DND-41 (cell line): ENCODE measurements at regions not wholly inside any gene's neighbourhood (a gene's known extent, or its start where the extent isn't known, plus 50 kb on each side); places are given as distances from the start of the nearest gene placed in this dataset.

ENCODE experiments used
- ATAC-seq: fragments of 200-7000 bp; cut with Tn5 transposase; 3 replicates; pipeline ENCODE4 v1.9.1; 2021; ENCODE audit warnings: low read depth; ENCODE audit not compliant: insufficient read depth
- DNase-seq: peaks from one replicate; pipeline ENCODE4 v3.0.0-alpha.2; 2020
- H2AFZ ChIP-seq: 2 replicates; pipeline ENCODE4 v1.6.0; 2012; ENCODE audit warnings: low read depth, low read length
- H3K27ac ChIP-seq: 2 replicates; pipeline ENCODE4 v1.5.1; 2012; ENCODE audit warnings: low read length, inconsistent platforms
- H3K27me3 ChIP-seq: fragments of 200-600 bp; sonication (generic); 2 replicates; pipeline ENCODE4 v1.6.0; 2012; ENCODE audit warnings: low read length, mild to moderate bottlenecking, inconsistent platforms; ENCODE audit not compliant: insufficient read depth, poor library complexity
- H3K36me3 ChIP-seq: 2 replicates; pipeline ENCODE4 v1.5.1; 2012; ENCODE audit warnings: low read length, inconsistent platforms; ENCODE audit not compliant: insufficient read depth
- H3K4me1 ChIP-seq: 2 replicates; pipeline ENCODE4 v1.5.1; 2012; ENCODE audit warnings: mild to moderate bottlenecking, low read length; ENCODE audit not compliant: insufficient read depth
- H3K4me2 ChIP-seq: 2 replicates; pipeline ENCODE4 v1.6.0; 2012; ENCODE audit warnings: mild to moderate bottlenecking, moderate library complexity, low read length, inconsistent platforms; ENCODE audit not compliant: insufficient read depth
- H3K4me3 ChIP-seq, 2 experiments: fragments of 200-600 bp in 1 of 2; shearing (Covaris generic) in 1 of 2; 2 replicates each; pipeline ENCODE4 v1.5.1; 2012 to 2016; ENCODE audit warnings: inconsistent platforms in 2 of 2, low read length in 2 of 2, mild to moderate bottlenecking in 2 of 2, low read depth in 1 of 2, moderate library complexity in 1 of 2
- H3K79me2 ChIP-seq: 2 replicates; pipeline ENCODE4 v1.6.0; 2012; ENCODE audit warnings: low read length, inconsistent platforms; ENCODE audit not compliant: insufficient read depth
- H3K9ac ChIP-seq: 2 replicates; pipeline ENCODE4 v1.6.0; 2012; ENCODE audit warnings: low read depth, mild to moderate bottlenecking, inconsistent platforms, low read length, moderate library complexity
- H3K9me3 ChIP-seq: 2 replicates; pipeline ENCODE4 v1.5.1; 2012; ENCODE audit warnings: low read length, moderate library complexity, mild to moderate bottlenecking, inconsistent platforms; ENCODE audit not compliant: insufficient read depth, severe bottlenecking
- H4K20me1 ChIP-seq: 2 replicates; pipeline ENCODE4 v1.6.0; 2012; ENCODE audit warnings: low read length; ENCODE audit not compliant: insufficient read depth
- CTCF ChIP-seq: IDR thresholded peaks from 2 replicates; pipeline ENCODE4 v1.5.1; 2012; ENCODE audit warnings: borderline replicate concordance, low read length, moderate library complexity, mild to moderate bottlenecking; ENCODE audit not compliant: poor library complexity, severe bottlenecking; ENCODE audit errors: extremely low read depth
- EZH2 ChIP-seq: IDR thresholded peaks from 3 replicates; pipeline ENCODE4 v1.6.1; 2012; ENCODE audit warnings: borderline replicate concordance, low read depth, mild to moderate bottlenecking, moderate library complexity, low read length, inconsistent platforms; ENCODE audit not compliant: severe bottlenecking

- Histone ChIP-seq H2AFZ (no peak overlapping the region), H3K9me3 (no peaks in the 10 kb centered on the region), H3K27me3 (no peaks in the 10 kb centered on the region), H4K20me1 (no peaks in the 10 kb centered on the region), H3K27ac (no peak overlapping the region), H3K36me3 (no peaks in the 10 kb centered on the region), H3K9ac (no peak overlapping the region), H3K4me1 (no peaks in the 10 kb centered on the region), H3K4me3 (no peak overlapping the region), H3K79me2 (no peaks in the 10 kb centered on the region), H3K4me2 (no peak overlapping the region)
- TF ChIP-seq CTCF: no peak
- DNase-seq: no peak
- no peak for ATAC-seq
These were observed 98.2 kb upstream of the RASA1 start for GRCh38 chr5:87169300-87169991.

GRCh38 chr5:87170799-87171198, 96.9 kb upstream of the RASA1 start:
- ATAC-seq (no peak), DNase-seq (no peak)
- H3K4me2 ChIP-seq: no peak overlapping the region
- H3K9me3 ChIP-seq: no peaks in the 10 kb centered on the region
- H3K4me1 ChIP-seq: no peaks in the 10 kb centered on the region
- H2AFZ ChIP-seq: no peak overlapping the region
- H3K4me3 ChIP-seq: no peak overlapping the region
- TF ChIP-seq CTCF (no peak), EZH2 (no peak)
- no peak overlapping the region for H3K9ac ChIP-seq
- no peaks in the 10 kb centered on the region for H4K20me1 ChIP-seq
- H3K36me3 ChIP-seq: no peaks in the 10 kb centered on the region
- H3K27me3 ChIP-seq: no peaks in the 10 kb centered on the region
- H3K79me2 ChIP-seq: no peaks in the 10 kb centered on the region
- no peak overlapping the region for H3K27ac ChIP-seq

GRCh38 chr5:87182649-87183048, 85.0 kb upstream of the RASA1 start:
- Histone ChIP-seq H2AFZ (no peak overlapping the region), H4K20me1 (no peaks in the 10 kb centered on the region), H3K9me3 (no peaks in the 10 kb centered on the region), H3K9ac (no peak overlapping the region), H3K4me2 (no peak overlapping the region), H3K4me1 (no peaks in the 10 kb centered on the region), H3K27ac (no peak overlapping the region), H3K27me3 (peaks cover 7% of the 10 kb centered on the region), H3K4me3 (no peak overlapping the region), H3K36me3 (no peaks in the 10 kb centered on the region), H3K79me2 (no peaks in the 10 kb centered on the region)
- ATAC-seq (no peak), DNase-seq (no peak)
- TF ChIP-seq CTCF (no peak), EZH2 (no peak)
